Uterus (tissue), 3 donors: ENCODE measurements at regions not wholly inside any gene's neighbourhood (a gene's known extent, or its start where the extent isn't known, plus 50 kb on each side); places are given as distances from the start of the nearest gene placed in this dataset.

Experiments used
- DNase-seq, 2 donors: peaks; one replicate each; pipeline ENCODE4 v3.0.0-alpha.2; 2019 to 2020
- H3K27ac ChIP-seq, 2 donors: fragments of 200-600 bp; sonication (generic); 1 replicate in 1 of 2; 2 replicates in 1 of 2; pipeline ENCODE4 v1.5.1; 2016 to 2018
- H3K27me3 ChIP-seq, 2 donors: fragments of 200-600 bp; sonication (generic); one replicate each; pipeline ENCODE4 v1.5.1; 2018 to 2019; ENCODE audit warnings: control low read depth in 1 of 2
- H3K36me3 ChIP-seq, 2 donors: fragments of 200-600 bp; sonication (generic); one replicate each; pipeline ENCODE4 v1.5.1; 2019; ENCODE audit warnings: control low read depth in 1 of 2
- H3K4me1 ChIP-seq, 2 donors: fragments of 200-600 bp; sonication (generic); one replicate each; pipeline ENCODE4 v1.5.1; 2018 to 2019; ENCODE audit warnings: control low read depth in 1 of 2
- H3K4me3 ChIP-seq, 2 donors: fragments of 200-600 bp; sonication (generic); 1 replicate in 1 of 2; 2 replicates in 1 of 2; pipeline ENCODE4 v1.5.1; 2018 to 2019; ENCODE audit warnings: mild to moderate bottlenecking in 1 of 2
- H3K9me3 ChIP-seq, 2 donors: fragments of 200-600 bp; sonication (generic); one replicate each; pipeline ENCODE4 v1.5.1; 2019; ENCODE audit warnings: control low read depth in 1 of 2
- CTCF ChIP-seq, 4 experiments: fragments of 200-600 bp in 2 of 4; fragments of 450-650 bp in 2 of 4; sonication (generic) in 2 of 4; IDR thresholded peaks; one replicate each; pipeline ENCODE4 v1.5.1; 2016 to 2019; ENCODE audit warnings: antibody characterized with exemption in 4 of 4, mild to moderate bottlenecking in 2 of 4, moderate library complexity in 1 of 4
- POLR2A ChIP-seq, 2 donors: fragments of 450-650 bp; IDR thresholded peaks; one replicate each; pipeline ENCODE4 v1.6.1; 2016; ENCODE audit warnings: antibody characterized with exemption in 2 of 2, mild to moderate bottlenecking in 1 of 2, moderate library complexity in 1 of 2
- intact Hi-C: fragments of 100-400 bp; cut with DNase I; formaldehyde crosslinking; loops from one replicate; pipeline ENCODE4 v1.15.1; 2023; ENCODE audit warnings: low total_unique reads
- donor health status: DM: yes; HTN: yes; CAD: no.

- DNase-seq, result no peak
- no peaks in the 10 kb centered on the region for H3K9me3 ChIP-seq
- TF ChIP-seq POLR2A (IDR thresholded peaks at IDR 0.05) (no peak), CTCF (IDR thresholded peaks at IDR 0.05) (no peak)
- H3K27me3 ChIP-seq, result no peaks in the 10 kb centered on the region
- no peaks in the 10 kb centered on the region for H3K4me1 ChIP-seq
- intact Hi-C loops, result no loop called here
- no peak overlapping the region for H3K27ac ChIP-seq
- H3K4me3 ChIP-seq, result no peak overlapping the region
- no peaks in the 10 kb centered on the region for H3K36me3 ChIP-seq
Measured at GRCh38 chr10:8913720-8914119, 859.2 kb downstream of the GATA3 start.

GRCh38 chr10:8919280-8919679, 864.8 kb downstream of the GATA3 start:
- Histone ChIP-seq H3K27me3 (no peaks in the 10 kb centered on the region), H3K27ac (no peak overlapping the region), H3K9me3 (no peaks in the 10 kb centered on the region), H3K4me3 (no peak overlapping the region), H3K36me3 (no peaks in the 10 kb centered on the region), H3K4me1 (no peaks in the 10 kb centered on the region)
- DNase-seq, result no peak
- intact Hi-C loops, result no loop called here
- no peak for TF ChIP-seq CTCF (IDR thresholded peaks at IDR 0.05)

GRCh38 chr10:8921568-8921967, 867.1 kb downstream of the GATA3 start:
- Histone ChIP-seq H3K4me1 (no peaks in the 10 kb centered on the region), H3K27ac (no peak overlapping the region), H3K9me3 (no peaks in the 10 kb centered on the region), H3K36me3 (no peaks in the 10 kb centered on the region), H3K27me3 (no peaks in the 10 kb centered on the region), H3K4me3 (no peak overlapping the region)
- intact Hi-C loops, result no loop called here
- no peak for DNase-seq
- TF ChIP-seq CTCF (IDR thresholded peaks at IDR 0.05) (no peak), POLR2A (IDR thresholded peaks at IDR 0.05) (no peak)

GRCh38 chr10:8923096-8923495, 868.6 kb downstream of the GATA3 start:
- Histone ChIP-seq H3K36me3 (no peaks in the 10 kb centered on the region), H3K27ac (no peak overlapping the region), H3K4me1 (no peaks in the 10 kb centered on the region), H3K4me3 (no peak overlapping the region), H3K9me3 (no peaks in the 10 kb centered on the region), H3K27me3 (no peaks in the 10 kb centered on the region)
- no peak for TF ChIP-seq POLR2A (IDR thresholded peaks at IDR 0.05)
- TF ChIP-seq CTCF (IDR thresholded peaks at IDR 0.05), result no peak
- DNase-seq, result no peak
- intact Hi-C loops, result no loop called here

- H3K27ac ChIP-seq, result no peak overlapping the region
- TF ChIP-seq POLR2A (IDR thresholded peaks at IDR 0.05), result no peak
- no peak for DNase-seq
- intact Hi-C loops, result no loop called here
- H3K36me3 ChIP-seq, result no peaks in the 10 kb centered on the region
- H3K27me3 ChIP-seq, result no peaks in the 10 kb centered on the region
- H3K4me3 ChIP-seq, result no peak overlapping the region
- H3K4me1 ChIP-seq, result no peaks in the 10 kb centered on the region
- no peaks in the 10 kb centered on the region for H3K9me3 ChIP-seq
Measured at GRCh38 chr10:8927705-8928104, 873.2 kb downstream of the GATA3 start.

- DNase-seq, result no peak
- H3K36me3 ChIP-seq, result no peaks in the 10 kb centered on the region
- intact Hi-C loops, result no loop called here
- no peaks in the 10 kb centered on the region for H3K4me1 ChIP-seq
- H3K27me3 ChIP-seq, result no peaks in the 10 kb centered on the region
- H3K4me3 ChIP-seq, result no peak overlapping the region
- TF ChIP-seq CTCF (IDR thresholded peaks at IDR 0.05) (no peak), POLR2A (IDR thresholded peaks at IDR 0.05) (no peak)
- H3K27ac ChIP-seq, result no peak overlapping the region
- H3K9me3 ChIP-seq, result no peaks in the 10 kb centered on the region
Measured at GRCh38 chr10:8946451-8946850, 892.0 kb downstream of the GATA3 start.
